ENCODE measurements at regions not wholly inside any gene's neighbourhood (a gene's known extent, or its start where the extent isn't known, plus 50 kb on each side); places are given as distances from the start of the nearest gene placed in this dataset.

- BruUV-seq (replicated peaks), result no TSS peak
These were observed 138.4 kb upstream of the GLRA1 start for GRCh38 chr5:152063004-152063403.

GRCh38 chr5:152061095-152061494 is 136.4 kb upstream of the GLRA1 start:
- TF ChIP-seq CTCF (IDR thresholded peaks at IDR 0.05) (no peak), SIN3A (IDR thresholded peaks at IDR 0.05; ENCODE audit: borderline replicate concordance, insufficient read depth, low read depth, low read length) (no peak), REST (IDR thresholded peaks at IDR 0.05; ENCODE audit: insufficient read depth in 1 of 2, low read depth in 2 of 2, low read length in 1 of 2) (no peak), TCF7L2 (IDR thresholded peaks at IDR 0.05; ENCODE audit: low read depth, low read length) (no peak), POLR2AphosphoS5 (IDR thresholded peaks at IDR 0.05; ENCODE audit: low read depth, low read length) (no peak)
- DNase-seq (ENCODE audit: low read depth, low spot score) (no peak), ATAC-seq (no peak)
- Histone ChIP-seq H3K9me3 (ENCODE audit: control insufficient read depth, insufficient read depth, low read depth, low read length) (no peaks in the 10 kb centered on the region), H3K36me3 (ENCODE audit: control insufficient read depth, insufficient read depth, low read length) (no peaks in the 10 kb centered on the region), H3K4me1 (ENCODE audit: control insufficient read depth, insufficient read depth, low read length) (no peaks in the 10 kb centered on the region), H3K4me3 (ENCODE audit: low read depth in 2 of 2, low read length in 2 of 2) (no peak overlapping the region), H3K27ac (ENCODE audit: low read length) (no peak overlapping the region), H3K27me3 (ENCODE audit: control insufficient read depth, insufficient read depth, low read length) (no peaks in the 10 kb centered on the region)
- in situ Hi-C loops (cut with HindIII; ENCODE audit: low pct_unique_long_range_greater_than_20kb, low sequenced_read_pairs) (no loop called here), intact Hi-C loops (cut with micrococcal nuclease; ENCODE audit: unreplicated experiment) (no loop called here)
- ChIA-PET POLR2A (no interaction called here), CTCF (no interaction called here)
- BruUV-seq (replicated peaks), result no TSS peak

More at GRCh38 chr5:152063004-152063403, 138.4 kb upstream of the GLRA1 start:
- no peaks in the 10 kb centered on the region for H3K27me3 ChIP-seq (ENCODE audit: control insufficient read depth, insufficient read depth, low read length)
- intact Hi-C loops (cut with micrococcal nuclease; ENCODE audit: unreplicated experiment) (no loop called here), in situ Hi-C loops (cut with HindIII; ENCODE audit: low pct_unique_long_range_greater_than_20kb, low sequenced_read_pairs) (no loop called here)
- no peaks in the 10 kb centered on the region for H3K4me1 ChIP-seq (ENCODE audit: control insufficient read depth, insufficient read depth, low read length)
- no peak for TF ChIP-seq SIN3A (IDR thresholded peaks at IDR 0.05; ENCODE audit: borderline replicate concordance, insufficient read depth, low read depth, low read length)
- no peak for TF ChIP-seq POLR2AphosphoS5 (IDR thresholded peaks at IDR 0.05; ENCODE audit: low read depth, low read length)
- no peak for TF ChIP-seq CTCF (IDR thresholded peaks at IDR 0.05)
- no peak for TF ChIP-seq REST (IDR thresholded peaks at IDR 0.05; ENCODE audit: insufficient read depth in 1 of 2, low read depth in 2 of 2, low read length in 1 of 2)
- no peak for TF ChIP-seq TCF7L2 (IDR thresholded peaks at IDR 0.05; ENCODE audit: low read depth, low read length)
- no peak overlapping the region for H3K27ac ChIP-seq (ENCODE audit: low read length)
- H3K36me3 ChIP-seq (ENCODE audit: control insufficient read depth, insufficient read depth, low read length), result no peaks in the 10 kb centered on the region
- no peak overlapping the region for H3K4me3 ChIP-seq (ENCODE audit: low read depth in 2 of 2, low read length in 2 of 2)
- H3K9me3 ChIP-seq (ENCODE audit: control insufficient read depth, insufficient read depth, low read depth, low read length), result no peaks in the 10 kb centered on the region
- ATAC-seq (no peak), DNase-seq (ENCODE audit: low read depth, low spot score) (no peak)
- POLR2A ChIA-PET, result no interaction called here
- CTCF ChIA-PET, result no interaction called here
